Loucy (cell line): ENCODE measurements at regions not wholly inside any gene's neighbourhood (a gene's known extent, or its start where the extent isn't known, plus 50 kb on each side); places are given as distances from the start of the nearest gene placed in this dataset.

ENCODE experiments used
- EZH2phosphoT487 ChIP-seq: fragments of 200-600 bp; IDR thresholded peaks from 2 replicates; pipeline ENCODE4 v1.6.1; 2018; ENCODE audit warnings: antibody characterized with exemption, mild to moderate bottlenecking, moderate library complexity, borderline replicate concordance
- TF ChIP-seq, protein P1 (sequence below): fragments of 200-600 bp; sonication (generic); conservative IDR thresholded peaks from 2 replicates; pipeline ENCODE4 v1.5.1; 2014; ENCODE audit warnings: mild to moderate bottlenecking, antibody characterized with exemption, low read length

DNA sequence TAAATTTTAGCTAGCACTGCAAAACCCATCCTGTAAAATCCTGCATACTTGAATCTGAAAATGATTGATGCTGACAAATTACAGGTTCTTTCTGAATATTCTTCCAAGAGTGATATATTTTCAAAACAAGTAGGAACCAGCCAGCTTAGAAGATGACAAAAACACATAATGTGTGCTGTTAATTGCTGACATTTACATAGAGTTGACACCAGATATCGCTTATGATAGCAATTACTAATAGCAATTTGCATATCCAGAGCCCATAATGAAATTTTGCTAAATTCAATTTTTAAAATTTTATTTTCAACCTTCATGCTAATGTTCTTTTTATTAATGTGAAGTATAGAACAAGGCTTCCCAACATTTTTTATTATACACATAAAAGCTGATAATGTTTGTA lies 284.5 kb downstream of the SEC23A start:
- TF ChIP-seq, protein P1, sequence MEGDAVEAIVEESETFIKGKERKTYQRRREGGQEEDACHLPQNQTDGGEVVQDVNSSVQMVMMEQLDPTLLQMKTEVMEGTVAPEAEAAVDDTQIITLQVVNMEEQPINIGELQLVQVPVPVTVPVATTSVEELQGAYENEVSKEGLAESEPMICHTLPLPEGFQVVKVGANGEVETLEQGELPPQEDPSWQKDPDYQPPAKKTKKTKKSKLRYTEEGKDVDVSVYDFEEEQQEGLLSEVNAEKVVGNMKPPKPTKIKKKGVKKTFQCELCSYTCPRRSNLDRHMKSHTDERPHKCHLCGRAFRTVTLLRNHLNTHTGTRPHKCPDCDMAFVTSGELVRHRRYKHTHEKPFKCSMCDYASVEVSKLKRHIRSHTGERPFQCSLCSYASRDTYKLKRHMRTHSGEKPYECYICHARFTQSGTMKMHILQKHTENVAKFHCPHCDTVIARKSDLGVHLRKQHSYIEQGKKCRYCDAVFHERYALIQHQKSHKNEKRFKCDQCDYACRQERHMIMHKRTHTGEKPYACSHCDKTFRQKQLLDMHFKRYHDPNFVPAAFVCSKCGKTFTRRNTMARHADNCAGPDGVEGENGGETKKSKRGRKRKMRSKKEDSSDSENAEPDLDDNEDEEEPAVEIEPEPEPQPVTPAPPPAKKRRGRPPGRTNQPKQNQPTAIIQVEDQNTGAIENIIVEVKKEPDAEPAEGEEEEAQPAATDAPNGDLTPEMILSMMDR: no peak
- no peak for TF ChIP-seq EZH2phosphoT487
